Common myeloid progenitor, CD34-positive (primary cell): ENCODE measurements at regions not wholly inside any gene's neighbourhood (a gene's known extent, or its start where the extent isn't known, plus 50 kb on each side); places are given as distances from the start of the nearest gene placed in this dataset.

Experiments
- CTCF ChIA-PET: fragments of 350-600 bp; sonication (Branson Sonifier 250); formaldehyde crosslinking; loops from one replicate; lab custom pipeline; 2021; ENCODE audit warnings: antibody characterized with exemption; lab: Charles Lee
- POLR2A ChIA-PET: fragments of 350-600 bp; sonication (Branson Sonifier 250); formaldehyde crosslinking; loops from one replicate; lab custom pipeline; 2021; ENCODE audit warnings: antibody characterized with exemption; lab: Charles Lee
- DNase-seq, 3 donors: peaks; one replicate each; pipeline versions ENCODE4 v3.0.0 to v3.0.0-alpha.2; 2013
- H3K27ac ChIP-seq, 2 experiments: 1 replicate in 1 of 2; 2 replicates in 1 of 2; pipeline ENCODE4 v1.7.0; 2013; ENCODE audit warnings: inconsistent platforms in 2 of 2, low read length in 2 of 2, mild to moderate bottlenecking in 2 of 2, low read depth in 1 of 2, moderate library complexity in 1 of 2; ENCODE audit not compliant: severe bottlenecking in 2 of 2, insufficient read depth in 1 of 2, poor library complexity in 1 of 2
- H3K27me3 ChIP-seq, 5 experiments: replicated peaks in 2 of 5; 1 replicate in 3 of 5; 2 replicates in 2 of 5; pipeline versions ENCODE4 v1.6.1 to v1.7.0; 2013; ENCODE audit warnings: low read length in 4 of 5, mild to moderate bottlenecking in 2 of 5, moderate library complexity in 2 of 5, inconsistent platforms in 1 of 5; ENCODE audit not compliant: insufficient read depth in 5 of 5, control insufficient read depth in 4 of 5
- H3K36me3 ChIP-seq, 4 experiments: 1 replicate in 2 of 4; 2 replicates in 2 of 4; pipeline versions ENCODE4 v1.6.1 to v1.7.0; 2013; ENCODE audit warnings: low read length in 3 of 4, control low read depth in 1 of 4, mild to moderate bottlenecking in 1 of 4; ENCODE audit not compliant: control insufficient read depth in 4 of 4, insufficient read depth in 4 of 4
- H3K4me1 ChIP-seq, 4 experiments: 1 replicate in 3 of 4; 2 replicates in 1 of 4; pipeline versions ENCODE4 v1.6.1 to v1.7.1; 2013; ENCODE audit warnings: low read length in 3 of 4, mild to moderate bottlenecking in 3 of 4, control low read depth in 1 of 4, inconsistent platforms in 1 of 4, moderate library complexity in 1 of 4; ENCODE audit not compliant: control insufficient read depth in 4 of 4, insufficient read depth in 4 of 4; ENCODE audit errors: control extremely low read depth in 1 of 4
- H3K4me3 ChIP-seq, 7 experiments: 1 replicate in 4 of 7; 2 replicates in 3 of 7; pipeline versions ENCODE4 v1.5.1 to v1.7.0; 2013; ENCODE audit warnings: mild to moderate bottlenecking in 7 of 7, low read length in 6 of 7, moderate library complexity in 6 of 7, inconsistent platforms in 2 of 7, low read depth in 2 of 7, control low read depth in 1 of 7; ENCODE audit not compliant: insufficient read depth in 4 of 7, control insufficient read depth in 1 of 7; ENCODE audit errors: extremely low read depth in 1 of 7
- H3K9me3 ChIP-seq, 5 experiments: 1 replicate in 4 of 5; 2 replicates in 1 of 5; pipeline versions ENCODE4 v1.6.1 to v1.7.1; 2013; ENCODE audit warnings: low read length in 4 of 5, mild to moderate bottlenecking in 2 of 5, inconsistent platforms in 1 of 5, low read depth in 1 of 5, moderate library complexity in 1 of 5; ENCODE audit not compliant: control insufficient read depth in 4 of 5, insufficient read depth in 2 of 5; ENCODE audit errors: control extremely low read depth in 1 of 5
- WGBS: methylation state at CpG from one replicate; pipeline ENCODE4 v1.1.5; 2013; ENCODE audit not compliant: insufficient coverage; 5-methylcytosine and 5-hydroxymethylcytosine counted together

- POLR2A ChIA-PET, result no interaction called here
- H3K27ac ChIP-seq, result no peak overlapping the region
Measured at GRCh38 chr11:26777372-26777808, 55.5 kb upstream of the SLC5A12 start.

GRCh38 chr11:26778000-26778757 is 56.3 kb upstream of the SLC5A12 start:
- H3K4me3 ChIP-seq, result no peak overlapping the region
- ChIA-PET CTCF (no interaction called here), POLR2A (no interaction called here)
- H3K27me3 ChIP-seq, result no peaks in the 10 kb centered on the region
- H3K9me3 ChIP-seq, result no peaks in the 10 kb centered on the region
- H3K36me3 ChIP-seq, result no peaks in the 10 kb centered on the region
- 60% methylated on average over 5 of the region's 8 CpGs for WGBS
- no peaks in the 10 kb centered on the region for H3K4me1 ChIP-seq
- no peak overlapping the region for H3K27ac ChIP-seq
- no peak for DNase-seq

More at GRCh38 chr11:26777372-26777808, 55.5 kb upstream of the SLC5A12 start:
- no peak for DNase-seq
- Histone ChIP-seq H3K4me3 (no peak overlapping the region), H3K36me3 (no peaks in the 10 kb centered on the region), H3K9me3 (no peaks in the 10 kb centered on the region), H3K4me1 (no peaks in the 10 kb centered on the region), H3K27me3 (no peaks in the 10 kb centered on the region)
- 85% methylated on average over 5 of the region's 5 CpGs for WGBS
- CTCF ChIA-PET, result no interaction called here

- Histone ChIP-seq H3K4me1 (no peaks in the 10 kb centered on the region), H3K36me3 (no peaks in the 10 kb centered on the region), H3K27ac (no peak overlapping the region), H3K27me3 (no peaks in the 10 kb centered on the region), H3K9me3 (peaks cover 0 to 4% (median 0%) of the 10 kb centered on the region in 5 experiments), H3K4me3 (no peak overlapping the region)
- no peak for DNase-seq
- CTCF ChIA-PET, result no interaction called here
- POLR2A ChIA-PET, result no interaction called here
- WGBS, result 86% methylated on average over 3 of the region's 4 CpGs
Measured at GRCh38 chr11:26779074-26779865, 57.4 kb upstream of the SLC5A12 start.

- Histone ChIP-seq H3K27me3 (no peaks in the 10 kb centered on the region), H3K27ac (no peak overlapping the region), H3K9me3 (peaks cover 0 to 5% (median 0%) of the 10 kb centered on the region in 5 experiments), H3K4me3 (no peak overlapping the region), H3K36me3 (no peaks in the 10 kb centered on the region), H3K4me1 (no peaks in the 10 kb centered on the region)
- DNase-seq, result no peak
- ChIA-PET POLR2A (no interaction called here), CTCF (no interaction called here)
- 79% methylated on average over 3 of the region's 3 CpGs for WGBS
Measured at GRCh38 chr11:26780376-26781085, 58.7 kb upstream of the SLC5A12 start.

- H3K27me3 ChIP-seq, result no peaks in the 10 kb centered on the region
- ChIA-PET CTCF (no interaction called here), POLR2A (no interaction called here)
- no peaks in the 10 kb centered on the region for H3K4me1 ChIP-seq
- no peak overlapping the region for H3K27ac ChIP-seq
- peaks cover 0 to 5% (median 0%) of the 10 kb centered on the region in 5 experiments for H3K9me3 ChIP-seq
- no peaks in the 10 kb centered on the region for H3K36me3 ChIP-seq
- WGBS, result 100% methylated on average over 1 of the region's 4 CpGs
- no peak overlapping the region for H3K4me3 ChIP-seq
- DNase-seq, result no peak
Measured at GRCh38 chr11:26782220-26782965, 60.5 kb upstream of the SLC5A12 start.

- POLR2A ChIA-PET, result no interaction called here
- H3K4me1 ChIP-seq, result no peaks in the 10 kb centered on the region
- 100% methylated on average over 2 of the region's 3 CpGs for WGBS
- H3K36me3 ChIP-seq, result no peaks in the 10 kb centered on the region
- H3K27ac ChIP-seq, result no peak overlapping the region
- CTCF ChIA-PET, result no interaction called here
- no peak overlapping the region for H3K4me3 ChIP-seq
- no peak for DNase-seq
- peaks cover 0 to 5% (median 0%) of the 10 kb centered on the region in 5 experiments for H3K9me3 ChIP-seq
- H3K27me3 ChIP-seq, result no peaks in the 10 kb centered on the region
Measured at GRCh38 chr11:26783997-26784396, 62.1 kb upstream of the SLC5A12 start.
